Ovary (tissue), 7 donors: ENCODE measurements at regions not wholly inside any gene's neighbourhood (a gene's known extent, or its start where the extent isn't known, plus 50 kb on each side); places are given as distances from the start of the nearest gene placed in this dataset.
A peak's percentile ranks its signal among the peaks of the same experiment; 100 is the strongest.

Experiments
- DNase-seq, 5 donors: peaks; one replicate each; pipeline ENCODE4 v3.0.0-alpha.2; 2019 to 2020
- H3K27ac ChIP-seq, 2 donors: fragments of 200-600 bp; one replicate each; pipeline versions ENCODE4 v1.5.1 to v1.8.0; 2019 to 2022
- H3K27me3 ChIP-seq: fragments of 200-600 bp; one replicate; pipeline ENCODE4 v1.8.0; 2022
- H3K36me3 ChIP-seq: fragments of 200-600 bp; sonication (generic); one replicate; pipeline ENCODE4 v1.5.1; 2019
- H3K4me1 ChIP-seq: one replicate; pipeline ENCODE4 v1.8.1; 2013; ENCODE audit warnings: mild to moderate bottlenecking, moderate library complexity; ENCODE audit not compliant: insufficient read depth
- H3K4me3 ChIP-seq: fragments of 200-600 bp; sonication (generic); one replicate; pipeline ENCODE4 v1.5.1; 2017
- H3K9me3 ChIP-seq, 2 donors: fragments of 200-600 bp in 1 of 2; sonication (generic) in 1 of 2; one replicate each; pipeline versions ENCODE4 v1.5.1 to v1.8.1; 2013 to 2019; ENCODE audit warnings: mild to moderate bottlenecking in 1 of 2, moderate library complexity in 1 of 2
- CTCF ChIP-seq, 3 donors: fragments of 450-650 bp in 2 of 3; fragments of 200-600 bp in 1 of 3; IDR thresholded peaks; one replicate each; pipeline versions ENCODE4 v1.5.1 to v1.8.0; 2016 to 2022; ENCODE audit warnings: antibody characterized with exemption in 3 of 3, mild to moderate bottlenecking in 1 of 3
- EP300 ChIP-seq: sonication (generic); formaldehyde crosslinking; IDR thresholded peaks from one replicate; pipeline ENCODE4 v1.6.1; 2017; ENCODE audit warnings: antibody characterized with exemption
- POLR2A ChIP-seq: fragments of 450-650 bp; IDR thresholded peaks from one replicate; pipeline ENCODE4 v1.6.1; 2017; ENCODE audit warnings: antibody characterized with exemption, mild to moderate bottlenecking, moderate library complexity
- WGBS, 3 donors: extraction: QIAGEN DNeasy Blood & Tissue Kit in 1 of 3; methylation state at CpG; one replicate each; pipeline versions ENCODE4 v1.1.5 to v1.1.7; 2013 to 2017; 5-methylcytosine and 5-hydroxymethylcytosine counted together
- intact Hi-C, 4 donors: fragments of 100-400 bp; cut with DNase I; formaldehyde crosslinking; loops; one replicate each; pipeline versions ENCODE4 v1.11.0 to v1.15.1; 2022 to 2023
- donor health status: DM: no; HTN: no; CAD: no; lungs with moderate emphysema.
- donor health status: DM: no; HTN: no; CAD: no.
- donor health status: Bipolar disorder and iron deficiency.
- donor health status: DM: no; HTN: no; CAD: no.
- donor health status: DM: yes; HTN: yes; CAD: no.

- H3K4me1 ChIP-seq, result peaks cover 3% of the 10 kb centered on the region
- no peaks in the 10 kb centered on the region for H3K27me3 ChIP-seq
- H3K9me3 ChIP-seq, result no peaks in the 10 kb centered on the region
- DNase-seq, result no peak
- peak overlapping the region in 1 of 2 donors; percentile 9 for H3K27ac ChIP-seq
- TF ChIP-seq POLR2A (no peak), CTCF (IDR thresholded peaks at IDR 0.05) (no peak), EP300 (no peak)
- H3K36me3 ChIP-seq, result no peaks in the 10 kb centered on the region
- no peak overlapping the region for H3K4me3 ChIP-seq
- intact Hi-C loops, result no loop called here
- WGBS, 3 donors, result 48 to 54% (median 52%) methylated on average over 2 of the region's 2 CpGs
These were observed 54.8 kb upstream of the ATP2C1 start for GRCh38 chr3:130838898-130839600.

- WGBS, 3 donors, result 7 to 24% (median 9%) methylated on average over 4 of the region's 4 CpGs
These were observed 54.1 kb upstream of the ATP2C1 start for GRCh38 chr3:130839813-130840212.

GRCh38 chr3:130841357-130841756 lies 52.5 kb upstream of the ATP2C1 start:
- 77 to 78% (median 77%) methylated on average over 2 of the region's 2 CpGs for WGBS, 3 donors
- no peaks in the 10 kb centered on the region for H3K27me3 ChIP-seq

More at GRCh38 chr3:130839813-130840212, 54.1 kb upstream of the ATP2C1 start:
- peaks cover 3% of the 10 kb centered on the region for H3K4me1 ChIP-seq
- DNase-seq, result peak in 1 of 5 donors; percentile 12
- H3K4me3 ChIP-seq, result no peak overlapping the region
- H3K9me3 ChIP-seq, result no peaks in the 10 kb centered on the region
- intact Hi-C loops, result no loop called here
- H3K27me3 ChIP-seq, result no peaks in the 10 kb centered on the region
- no peaks in the 10 kb centered on the region for H3K36me3 ChIP-seq
- TF ChIP-seq CTCF (IDR thresholded peaks at IDR 0.05), result no peak
- TF ChIP-seq EP300, result no peak
- TF ChIP-seq POLR2A, result no peak
- no peak overlapping the region for H3K27ac ChIP-seq

GRCh38 chr3:130843441-130843840 lies 50.4 kb upstream of the ATP2C1 start:
- 71 to 84% (median 73%) methylated on average over 1 of the region's 1 CpG for WGBS, 3 donors
- intact Hi-C loops, result no loop called here
- DNase-seq, result no peak
- Histone ChIP-seq H3K27ac (no peak overlapping the region), H3K9me3 (no peaks in the 10 kb centered on the region), H3K27me3 (no peaks in the 10 kb centered on the region), H3K4me3 (no peak overlapping the region), H3K4me1 (peaks cover 3% of the 10 kb centered on the region), H3K36me3 (no peaks in the 10 kb centered on the region)
- TF ChIP-seq EP300 (no peak), POLR2A (no peak), CTCF (IDR thresholded peaks at IDR 0.05) (no peak)

More at GRCh38 chr3:130841357-130841756, 52.5 kb upstream of the ATP2C1 start:
- TF ChIP-seq POLR2A, result no peak
- no peak for TF ChIP-seq EP300
- no peak for TF ChIP-seq CTCF (IDR thresholded peaks at IDR 0.05)
- no peak overlapping the region for H3K4me3 ChIP-seq
- no peak overlapping the region for H3K27ac ChIP-seq
- H3K9me3 ChIP-seq, result no peaks in the 10 kb centered on the region
- no peak for DNase-seq
- peaks cover 3% of the 10 kb centered on the region for H3K4me1 ChIP-seq
- no peaks in the 10 kb centered on the region for H3K36me3 ChIP-seq
- intact Hi-C loops, result no loop called here
